ENCODE measurements at regions not wholly inside any gene's neighbourhood (a gene's known extent, or its start where the extent isn't known, plus 50 kb on each side); places are given as distances from the start of the nearest gene placed in this dataset.

GRCh38 chr5:109944461-109944860, 254.7 kb downstream of the MAN2A1 start:
- no peak for DNase-seq (ENCODE audit: low read depth in 4 of 4, low spot score in 1 of 4)

- no peak for DNase-seq (ENCODE audit: low read depth in 4 of 4, low spot score in 1 of 4)
Observed at GRCh38 chr5:109945097-109945678, 255.5 kb downstream of the MAN2A1 start.

GRCh38 chr5:109945723-109946480, 256.2 kb downstream of the MAN2A1 start:
- DNase-seq (ENCODE audit: low read depth in 4 of 4, low spot score in 1 of 4), result no peak

DNA sequence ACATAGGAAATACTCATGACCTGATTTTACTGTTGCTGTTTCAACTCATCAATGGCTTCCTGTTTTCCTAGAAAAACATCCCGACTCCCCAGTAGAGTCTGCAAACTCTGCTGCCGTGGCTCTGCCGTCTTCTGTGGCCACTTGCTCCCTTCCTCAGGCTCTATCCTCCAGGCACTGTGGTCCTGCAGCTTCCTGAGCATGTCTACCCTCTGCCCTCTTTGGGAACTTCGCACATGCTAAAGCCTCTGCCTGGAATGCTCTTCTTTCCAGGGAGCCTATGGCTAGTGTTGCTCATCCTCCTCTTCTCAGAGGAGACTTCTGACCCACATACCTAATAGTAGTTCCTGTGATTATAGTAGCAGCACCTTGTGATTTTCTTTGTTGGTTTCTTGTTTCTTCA, 256.9 kb downstream of the MAN2A1 start:
- no peak for DNase-seq (ENCODE audit: low read depth in 4 of 4, low spot score in 1 of 4)

DNA sequence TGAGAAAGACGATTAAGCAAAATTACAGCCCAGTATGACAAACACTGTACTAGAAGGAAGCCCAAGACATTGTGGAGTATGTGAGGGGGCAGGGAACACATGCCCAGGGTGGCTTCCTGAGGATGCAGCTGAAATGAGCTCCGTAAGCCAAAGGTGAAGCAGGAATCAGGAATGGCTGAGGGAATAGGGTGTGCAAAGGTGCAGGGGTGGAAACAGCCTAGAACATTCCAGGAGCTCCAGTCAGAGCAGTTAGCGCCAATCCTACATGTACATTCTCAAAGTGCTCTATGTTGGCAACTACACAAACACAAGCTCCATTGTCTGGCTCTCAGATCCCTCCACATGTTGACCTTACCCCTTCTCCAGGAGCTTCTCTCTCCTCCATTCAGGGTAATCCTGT, 257.9 kb downstream of the MAN2A1 start:
- no peak for DNase-seq (ENCODE audit: low read depth in 4 of 4, low spot score in 1 of 4)

DNA sequence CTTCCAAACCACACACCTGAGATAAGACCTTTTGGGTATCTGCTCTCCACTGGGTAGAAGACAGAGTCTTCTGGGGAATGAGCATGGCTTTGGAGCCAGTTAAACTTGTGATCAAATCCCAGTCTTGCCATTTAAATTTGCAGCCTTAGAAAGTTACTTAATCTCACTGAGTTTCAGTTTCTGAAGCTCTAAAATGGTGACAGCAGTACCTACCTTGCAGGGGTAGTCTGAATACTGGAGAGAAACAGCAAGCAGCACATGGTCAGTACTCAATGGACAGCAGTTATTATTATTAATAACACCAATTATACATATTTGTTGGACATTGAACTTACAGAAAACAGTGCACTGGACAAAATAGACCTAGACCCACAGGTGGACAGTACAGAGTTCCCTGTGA, 260.9 kb downstream of the MAN2A1 start:
- no peak for DNase-seq (ENCODE audit: low read depth in 4 of 4, low spot score in 1 of 4)

DNA sequence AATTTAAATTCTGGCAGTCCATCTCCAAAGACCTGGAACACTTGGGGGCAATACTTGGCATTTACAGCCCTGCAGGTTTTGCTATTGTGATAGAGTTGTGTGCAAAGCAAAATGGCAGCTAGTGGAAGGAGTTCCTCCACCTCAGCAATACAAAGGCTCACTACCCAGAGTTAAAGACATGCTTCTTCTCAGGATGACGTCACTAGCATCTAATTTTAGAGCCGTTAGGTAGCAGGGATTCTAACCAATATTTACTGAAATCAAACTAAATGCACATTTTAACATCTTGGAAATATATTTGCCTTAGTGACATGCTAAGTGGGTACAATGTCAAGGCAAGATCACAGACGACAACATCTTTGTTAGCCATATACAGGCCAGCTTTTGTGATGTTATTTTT, 261.6 kb downstream of the MAN2A1 start:
- no peak for DNase-seq (ENCODE audit: low read depth in 4 of 4, low spot score in 1 of 4)

DNA sequence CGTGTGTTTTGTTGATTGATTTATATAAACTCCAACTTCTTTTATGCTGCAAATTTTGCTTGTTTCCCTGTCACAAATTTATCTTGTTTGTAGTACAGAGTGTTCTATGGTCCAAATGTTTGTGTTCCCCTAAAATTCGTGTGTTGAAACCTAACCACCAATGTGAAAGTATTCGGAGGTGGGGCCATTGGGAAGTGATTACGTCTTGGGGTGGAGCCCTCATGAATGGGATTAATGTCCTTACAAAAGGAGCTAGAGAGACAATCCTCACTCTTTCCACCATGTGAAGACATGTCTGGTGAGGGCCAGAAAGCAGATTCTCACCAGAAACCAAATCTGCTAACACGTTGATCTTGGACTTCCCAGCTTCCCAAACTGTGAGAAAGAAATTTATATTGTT, 262.0 kb downstream of the MAN2A1 start:
- no peak for DNase-seq (ENCODE audit: low read depth in 4 of 4, low spot score in 1 of 4)

- DNase-seq (ENCODE audit: low read depth in 4 of 4, low spot score in 1 of 4), result no peak
Observed at GRCh38 chr5:109953761-109954160, 264.0 kb downstream of the MAN2A1 start.

DNA sequence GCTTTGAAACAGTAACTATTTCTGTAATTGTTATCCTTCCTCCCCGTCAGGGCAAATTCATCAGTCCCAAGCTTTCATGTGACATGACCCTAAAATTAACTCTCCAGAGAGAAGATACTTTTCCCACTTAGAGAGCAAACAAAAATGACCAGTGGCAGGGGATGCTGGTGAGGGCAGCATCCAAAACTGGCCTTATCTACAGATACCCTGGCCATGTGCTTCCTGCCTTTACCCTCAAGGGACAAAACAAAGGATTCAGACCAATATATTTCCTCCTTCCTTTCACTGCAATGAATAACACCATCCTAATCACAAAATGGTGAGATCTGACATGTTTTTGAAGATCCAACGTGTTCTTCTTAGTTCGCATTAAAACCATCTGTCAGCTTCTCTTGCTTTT, 267.2 kb downstream of the MAN2A1 start:
- DNase-seq (ENCODE audit: low read depth in 4 of 4, low spot score in 1 of 4), result no peak

GRCh38 chr5:109958082-109958481, 268.4 kb downstream of the MAN2A1 start:
- DNase-seq (ENCODE audit: low read depth in 4 of 4, low spot score in 1 of 4), result no peak

GRCh38 chr5:109959652-109960051, 269.9 kb downstream of the MAN2A1 start:
- no peak for DNase-seq (ENCODE audit: low read depth in 4 of 4, low spot score in 1 of 4)

DNA sequence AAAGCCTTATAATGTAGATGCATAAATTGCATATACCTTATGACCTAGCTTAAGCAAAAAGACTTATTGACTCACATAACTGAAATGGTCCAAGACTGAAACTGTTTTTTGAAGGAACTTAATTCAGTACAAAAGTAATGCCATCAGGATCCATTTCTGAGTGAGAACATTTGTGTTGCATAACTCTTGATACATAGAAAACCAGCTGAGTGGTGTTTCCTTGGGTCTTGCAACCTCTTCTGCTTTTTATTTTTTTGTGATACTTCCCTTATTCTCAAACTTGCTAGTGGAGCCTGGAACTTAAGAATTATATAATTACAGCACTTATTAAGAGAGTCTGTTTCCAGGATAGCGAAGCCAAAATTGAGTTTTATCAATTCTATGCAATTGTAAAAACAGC, 272.0 kb downstream of the MAN2A1 start:
- no peak for DNase-seq (ENCODE audit: low read depth in 4 of 4, low spot score in 1 of 4)

DNA sequence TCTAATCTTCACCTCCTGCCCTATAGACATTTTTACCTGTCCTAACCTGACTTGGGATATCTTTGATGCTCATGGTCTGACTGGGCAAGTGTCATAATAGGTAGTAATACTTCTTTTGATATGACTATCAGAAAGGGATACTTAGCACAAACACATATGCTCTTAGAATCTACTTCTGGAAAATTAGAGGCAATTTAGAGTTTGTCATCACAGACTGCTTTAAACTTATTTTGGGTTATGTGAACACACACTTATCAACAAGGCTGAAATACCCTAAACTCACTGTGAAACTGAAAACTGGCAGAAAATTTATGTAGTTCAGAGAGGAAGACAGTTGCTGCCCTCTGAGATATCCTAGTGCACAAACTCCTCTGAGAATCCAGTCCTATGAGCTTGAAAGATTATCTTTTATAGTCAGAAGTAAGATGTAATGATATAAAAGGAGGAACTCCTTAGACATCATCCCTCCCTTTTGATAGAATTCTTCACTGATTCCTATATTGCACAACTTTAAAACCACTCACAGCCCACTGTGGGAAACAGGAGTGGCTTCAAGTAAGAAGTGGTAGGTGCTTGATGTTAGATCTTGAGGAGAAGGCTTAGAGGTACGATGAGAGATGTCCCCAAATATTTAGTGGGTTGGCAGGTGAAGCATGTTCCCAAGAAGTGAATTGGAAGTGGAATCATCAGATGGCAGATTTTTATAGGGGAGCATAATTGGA, 273.3 kb downstream of the MAN2A1 start:
- DNase-seq (ENCODE audit: low read depth in 4 of 4, low spot score in 1 of 4), result no peak

DNA sequence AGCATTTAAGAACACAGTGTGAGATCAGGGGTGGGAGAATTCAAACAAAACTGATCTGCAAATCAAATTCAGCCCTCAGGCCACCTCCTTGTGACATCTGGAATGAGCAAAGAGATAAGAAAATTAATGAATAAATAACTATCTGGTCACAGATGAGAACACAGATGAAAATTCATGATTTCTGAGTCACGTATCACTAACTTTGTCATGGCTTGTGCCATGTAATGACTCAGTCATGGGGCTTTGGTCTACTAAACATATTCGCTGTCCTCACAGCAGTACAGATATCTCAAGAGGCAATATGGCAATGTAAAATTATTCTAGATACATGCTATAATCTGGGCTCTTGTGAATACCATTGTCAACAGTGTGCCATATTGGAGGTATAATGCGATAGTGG, 274.4 kb downstream of the MAN2A1 start:
- no peak for DNase-seq (ENCODE audit: low read depth in 4 of 4, low spot score in 1 of 4)

GRCh38 chr5:109965634-109966033, 275.9 kb downstream of the MAN2A1 start:
- no peak for DNase-seq (ENCODE audit: low read depth in 4 of 4, low spot score in 1 of 4)

DNA sequence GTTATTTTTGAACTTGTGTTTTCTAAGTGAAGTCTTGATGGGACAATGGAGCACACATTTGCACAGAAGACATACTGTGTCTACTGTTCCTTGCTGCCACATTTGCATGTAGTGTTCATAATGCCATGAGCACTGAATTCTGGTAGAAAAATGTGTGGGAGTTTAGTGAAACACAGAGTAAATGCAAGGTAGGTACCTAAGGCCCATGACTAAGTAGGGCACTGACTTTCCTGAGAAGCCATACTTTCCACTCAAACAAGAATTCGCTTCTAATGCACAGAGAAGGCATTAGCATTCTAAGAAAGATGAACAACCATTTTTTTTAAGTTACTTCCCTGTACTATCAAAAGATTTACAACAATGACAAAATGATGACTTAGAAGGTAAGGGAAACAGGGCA, 282.2 kb downstream of the MAN2A1 start:
- DNase-seq (ENCODE audit: low read depth in 4 of 4, low spot score in 1 of 4), result no peak

- DNase-seq (ENCODE audit: low read depth in 4 of 4, low spot score in 1 of 4), result no peak
Observed at GRCh38 chr5:109981979-109982378, 292.3 kb downstream of the MAN2A1 start.

GRCh38 chr5:109982966-109983534, 293.3 kb downstream of the MAN2A1 start:
- no peak for DNase-seq (ENCODE audit: low read depth in 4 of 4, low spot score in 1 of 4)

- no peak for DNase-seq (ENCODE audit: low read depth in 4 of 4, low spot score in 1 of 4)
Observed at GRCh38 chr5:109986726-109987125, 297.0 kb downstream of the MAN2A1 start.

DNA sequence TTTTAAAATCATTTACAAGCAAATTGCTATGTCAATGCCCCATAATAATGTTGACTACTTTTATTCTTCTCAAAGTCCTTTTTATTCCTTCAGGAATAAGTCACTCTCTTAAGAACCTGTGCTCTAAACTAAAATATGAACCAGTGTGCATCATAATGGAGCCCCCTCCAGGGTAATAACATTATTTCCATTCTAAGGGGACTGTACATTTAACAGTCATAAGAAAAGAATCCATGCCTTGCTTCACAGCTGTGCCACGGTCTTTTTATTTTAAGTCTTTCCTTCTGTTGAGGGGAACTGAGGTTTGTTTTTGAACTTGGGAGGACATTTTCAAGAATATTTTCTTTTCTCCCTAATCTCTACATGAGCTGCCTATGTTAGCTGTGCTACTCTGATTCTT, 297.6 kb downstream of the MAN2A1 start:
- no peak for DNase-seq (ENCODE audit: low read depth in 4 of 4, low spot score in 1 of 4)

DNA sequence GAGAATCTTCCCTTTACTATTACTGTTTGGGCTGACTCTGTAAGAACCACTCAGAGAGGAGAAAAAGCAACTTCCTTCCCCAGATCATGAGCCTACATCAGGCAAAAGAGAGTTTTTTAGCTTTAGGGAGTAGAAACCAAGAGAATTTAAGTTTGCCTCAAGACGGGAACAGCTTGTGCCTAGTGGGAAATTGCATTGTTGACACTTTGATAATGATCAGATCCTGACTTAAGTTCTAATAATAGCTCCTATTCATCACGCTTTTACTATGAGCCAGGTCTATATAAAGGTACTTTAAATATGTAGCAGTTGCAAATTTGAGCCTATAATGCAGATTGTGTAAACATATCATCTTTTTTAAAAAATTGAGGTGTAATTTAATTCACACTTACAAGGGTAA, 298.2 kb downstream of the MAN2A1 start:
- DNase-seq (ENCODE audit: low read depth in 4 of 4, low spot score in 1 of 4), result no peak
